HG03045 (cell line): ENCODE measurements at regions not wholly inside any gene's neighbourhood (a gene's known extent, or its start where the extent isn't known, plus 50 kb on each side); places are given as distances from the start of the nearest gene placed in this dataset.
"Not testable (repeated sequence)": the region's sequence is repeated elsewhere in the genome, so short reads cannot be mapped to it uniquely, and the experiment has no call there.

Source experiments
- ATAC-seq: cut with Tn5 transposase; IDR thresholded peaks from one replicate; pipeline ENCODE4 v1.9.1; 2021; ENCODE audit warnings: mild to moderate bottlenecking, moderate library complexity; ENCODE audit not compliant: unreplicated experiment

- ATAC-seq: no peak
Observed at GRCh38 chr9:86633945-86634344, 279.7 kb upstream of the TUT7 start.

DNA sequence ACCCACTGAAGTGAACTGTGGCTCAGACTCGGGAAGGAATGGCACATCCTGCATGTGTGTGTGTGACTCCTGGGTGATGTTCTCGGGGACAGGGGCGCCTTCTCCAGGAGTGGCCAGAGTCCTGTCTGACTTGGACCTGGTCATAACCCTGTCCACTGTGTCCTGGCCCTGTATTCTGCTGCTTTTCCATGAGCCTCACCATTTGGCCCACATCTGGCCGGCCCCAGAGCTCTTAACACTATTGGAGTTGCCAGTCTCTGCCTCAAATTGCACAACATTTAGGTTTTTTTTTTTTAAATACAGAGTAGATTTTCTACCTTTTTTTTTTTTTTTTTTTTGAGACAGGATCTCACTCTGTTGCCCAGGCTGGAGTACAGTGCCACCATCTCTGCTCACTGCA is 278.3 kb upstream of the TUT7 start:
- no peak for ATAC-seq

DNA sequence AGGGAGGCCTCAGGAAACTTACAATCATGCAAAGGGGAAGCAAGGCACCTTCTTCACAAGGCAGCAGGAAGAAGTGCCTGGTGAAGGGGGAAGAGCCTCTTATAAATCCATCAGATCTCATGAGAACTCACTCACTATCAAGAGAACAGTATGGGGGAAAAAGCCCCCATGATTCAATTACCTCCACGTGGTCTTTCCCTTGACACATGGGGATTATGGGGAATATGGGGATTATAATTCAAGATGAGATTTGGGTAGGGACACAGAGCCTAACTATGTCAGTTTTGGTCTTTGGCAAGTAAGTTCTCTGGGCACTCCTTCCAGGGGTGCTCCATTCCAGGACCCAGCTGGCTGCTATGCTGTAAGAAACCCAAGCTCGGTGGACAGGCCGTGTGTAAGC is 275.3 kb upstream of the TUT7 start:
- no peak for ATAC-seq

- no peak for ATAC-seq
Observed at GRCh38 chr9:86626802-86627201, 272.6 kb upstream of the TUT7 start.

- no peak for ATAC-seq
Observed at GRCh38 chr9:86624630-86625029, 270.4 kb upstream of the TUT7 start.

GRCh38 chr9:86614871-86615849 is 260.9 kb upstream of the TUT7 start:
- ATAC-seq: no peak

- ATAC-seq: no peak
Observed at GRCh38 chr9:86613943-86614342, 259.7 kb upstream of the TUT7 start.

GRCh38 chr9:86611534-86611933 is 257.3 kb upstream of the TUT7 start:
- not testable (repeated sequence) for ATAC-seq

DNA sequence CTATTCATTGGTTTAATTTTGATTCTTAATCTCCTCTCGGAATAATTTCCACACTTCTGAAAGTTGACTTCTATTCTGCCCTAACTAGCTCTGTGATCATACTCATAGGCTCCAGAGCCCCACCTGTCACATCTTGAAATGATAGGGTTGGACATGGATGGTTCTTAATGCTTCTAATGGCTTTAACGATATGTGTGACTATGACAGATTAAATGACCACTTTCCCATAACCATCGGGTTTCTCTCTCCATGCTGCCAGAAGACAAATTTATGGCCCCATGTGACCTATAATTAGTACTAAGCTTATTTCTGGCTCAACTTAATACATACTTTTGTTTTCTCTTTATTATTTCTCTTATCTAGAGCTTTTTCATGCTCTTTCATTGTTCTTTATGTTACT is 251.1 kb upstream of the TUT7 start:
- ATAC-seq: no peak

- ATAC-seq: no peak
Observed at GRCh38 chr9:86604741-86605140, 250.5 kb upstream of the TUT7 start.

GRCh38 chr9:86602715-86603114 is 248.5 kb upstream of the TUT7 start:
- no peak for ATAC-seq

GRCh38 chr9:86601697-86602096 is 247.5 kb upstream of the TUT7 start:
- ATAC-seq: no peak

GRCh38 chr9:86600977-86601376 is 246.8 kb upstream of the TUT7 start:
- no peak for ATAC-seq

DNA sequence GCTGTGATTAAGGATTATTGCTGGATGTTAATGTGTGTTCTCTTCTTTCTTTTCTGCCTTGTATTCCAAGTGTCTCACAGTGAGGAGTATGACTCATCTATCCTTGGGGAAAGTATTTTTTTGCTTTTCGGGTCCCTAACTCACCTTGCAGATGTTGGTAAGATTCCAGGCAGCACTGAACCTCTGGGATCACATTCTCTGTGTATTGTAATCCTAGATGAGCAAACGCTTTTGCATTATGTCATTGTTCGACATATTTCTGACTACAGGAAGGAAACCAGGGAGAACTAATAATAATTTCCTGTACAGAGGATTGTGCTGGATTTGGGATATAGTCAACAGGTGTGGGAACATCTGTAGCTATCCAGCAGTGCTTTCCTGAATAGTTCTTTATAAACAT is 246.1 kb upstream of the TUT7 start:
- no peak for ATAC-seq

DNA sequence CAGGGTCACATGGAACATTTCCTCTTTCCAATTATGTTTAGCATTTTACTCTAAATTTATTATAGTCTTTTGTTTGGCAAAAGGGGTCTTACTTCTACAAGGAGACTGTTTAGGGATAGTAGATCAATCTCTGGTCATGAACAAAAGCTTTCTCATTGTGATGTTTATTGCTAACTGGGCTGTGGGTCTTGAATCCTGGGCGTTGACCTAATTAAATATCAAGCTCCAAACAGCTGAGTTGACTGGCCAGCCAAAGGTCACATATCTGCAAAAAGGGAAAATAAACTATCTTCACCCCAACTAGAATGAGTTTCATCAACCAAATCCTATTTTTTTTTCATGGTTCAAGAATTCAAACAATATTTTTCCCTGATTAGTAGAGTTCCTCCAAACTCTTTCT is 245.4 kb upstream of the TUT7 start:
- ATAC-seq: no peak

GRCh38 chr9:86598411-86599239 is 244.4 kb upstream of the TUT7 start:
- ATAC-seq: no peak

GRCh38 chr9:86594724-86595123 is 240.5 kb upstream of the TUT7 start:
- ATAC-seq: no peak

- ATAC-seq: no peak
Observed at GRCh38 chr9:86591472-86591871, 237.3 kb upstream of the TUT7 start.

- ATAC-seq: no peak
Observed at GRCh38 chr9:86589730-86590129, 235.5 kb upstream of the TUT7 start.

GRCh38 chr9:86589273-86589672 is 235.1 kb upstream of the TUT7 start:
- no peak for ATAC-seq

DNA sequence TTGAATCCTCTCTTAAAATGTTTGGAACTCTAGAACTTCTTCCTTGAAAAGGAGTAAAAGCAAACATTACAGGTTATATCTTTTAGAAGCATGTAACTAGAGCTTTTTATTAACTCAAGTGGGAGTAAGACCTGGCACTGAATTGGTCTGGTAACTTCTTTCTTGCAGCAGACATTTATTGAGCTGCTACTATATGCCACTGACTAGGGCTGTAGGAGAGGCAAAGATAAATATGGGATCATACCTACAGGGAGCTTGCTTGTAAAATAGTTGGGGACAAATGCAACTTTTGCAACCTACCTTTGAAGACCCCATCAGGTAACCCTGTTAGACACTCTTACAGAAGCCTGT is 231.9 kb upstream of the TUT7 start:
- no peak for ATAC-seq
